Colonic mucosa (tissue), 4 donors: ENCODE measurements at regions not wholly inside any gene's neighbourhood (a gene's known extent, or its start where the extent isn't known, plus 50 kb on each side); places are given as distances from the start of the nearest gene placed in this dataset.

Experiments used
- DNase-seq: peaks from one replicate; pipeline ENCODE4 v3.0.0-alpha.2; 2020
- H3K27ac ChIP-seq: fragments of 200-600 bp; one replicate; pipeline ENCODE4 v1.8.0; 2021
- H3K27me3 ChIP-seq: fragments of 200-600 bp; one replicate; pipeline ENCODE4 v1.8.0; 2021
- H3K36me3 ChIP-seq: fragments of 200-600 bp; one replicate; pipeline ENCODE4 v1.8.0; 2021
- H3K4me1 ChIP-seq: fragments of 200-600 bp; one replicate; pipeline ENCODE4 v1.8.0; 2021; ENCODE audit warnings: mild to moderate bottlenecking
- H3K4me3 ChIP-seq: fragments of 200-600 bp; one replicate; pipeline ENCODE4 v1.8.0; 2021
- H3K9ac ChIP-seq, 2 donors: one replicate each; pipeline ENCODE4 v1.7.0; 2013; ENCODE audit warnings: control low read depth in 2 of 2, low read depth in 2 of 2, low read length in 2 of 2
- H3K9me3 ChIP-seq: fragments of 200-600 bp; one replicate; pipeline ENCODE4 v1.8.0; 2021
- CTCF ChIP-seq: fragments of 200-600 bp; IDR thresholded peaks from one replicate; pipeline ENCODE4 v1.8.0; 2022; ENCODE audit warnings: antibody characterized with exemption, mild to moderate bottlenecking
- intact Hi-C: fragments of 100-400 bp; cut with DNase I; formaldehyde crosslinking; loops from one replicate; pipeline ENCODE4 v1.14.1; 2022
- donor health status: healthy.
- donor health status: DM: no; HTN: no; CAD: no.
- donor health status: DM: no; HTN: no; CAD: no.

GRCh38 chr7:106381252-106381651 is 96.5 kb upstream of the NAMPT start:
- no peak overlapping the region for H3K27ac ChIP-seq
- H3K27me3 ChIP-seq, result no peaks in the 10 kb centered on the region
- TF ChIP-seq CTCF, result no peak
- H3K36me3 ChIP-seq, result no peaks in the 10 kb centered on the region
- intact Hi-C loops, result no loop called here
- DNase-seq, result no peak
- H3K4me1 ChIP-seq, result no peaks in the 10 kb centered on the region
- no peak overlapping the region for H3K9ac ChIP-seq
- H3K9me3 ChIP-seq, result no peaks in the 10 kb centered on the region
- H3K4me3 ChIP-seq, result no peak overlapping the region

GRCh38 chr7:106377847-106378361 is 93.1 kb upstream of the NAMPT start:
- Histone ChIP-seq H3K4me3 (no peak overlapping the region), H3K27ac (no peak overlapping the region), H3K36me3 (no peaks in the 10 kb centered on the region), H3K9me3 (no peaks in the 10 kb centered on the region), H3K4me1 (no peaks in the 10 kb centered on the region), H3K9ac (no peak overlapping the region), H3K27me3 (no peaks in the 10 kb centered on the region)
- intact Hi-C loops, result no loop called here
- TF ChIP-seq CTCF, result no peak
- no peak for DNase-seq

- Histone ChIP-seq H3K36me3 (no peaks in the 10 kb centered on the region), H3K27me3 (no peaks in the 10 kb centered on the region), H3K9me3 (no peaks in the 10 kb centered on the region), H3K4me3 (no peak overlapping the region), H3K27ac (no peak overlapping the region), H3K9ac (no peak overlapping the region), H3K4me1 (no peaks in the 10 kb centered on the region)
- DNase-seq, result no peak
- TF ChIP-seq CTCF, result no peak
- intact Hi-C loops, result no loop called here
These were observed 91.4 kb upstream of the NAMPT start for GRCh38 chr7:106376026-106376799.

- intact Hi-C loops, result no loop called here
These were observed 90.7 kb upstream of the NAMPT start for GRCh38 chr7:106375499-106375898.

GRCh38 chr7:106374437-106374836 is 89.7 kb upstream of the NAMPT start:
- no peak overlapping the region for H3K27ac ChIP-seq
- no peak for DNase-seq
- H3K4me3 ChIP-seq, result no peak overlapping the region
- intact Hi-C loops, result no loop called here
- no peaks in the 10 kb centered on the region for H3K4me1 ChIP-seq
- no peak overlapping the region for H3K9ac ChIP-seq
- no peaks in the 10 kb centered on the region for H3K36me3 ChIP-seq
- TF ChIP-seq CTCF, result no peak
- H3K27me3 ChIP-seq, result no peaks in the 10 kb centered on the region
- H3K9me3 ChIP-seq, result no peaks in the 10 kb centered on the region

More at GRCh38 chr7:106375499-106375898, 90.7 kb upstream of the NAMPT start:
- H3K36me3 ChIP-seq, result no peaks in the 10 kb centered on the region
- no peak for TF ChIP-seq CTCF
- no peaks in the 10 kb centered on the region for H3K4me1 ChIP-seq
- no peak overlapping the region for H3K27ac ChIP-seq
- no peak overlapping the region for H3K9ac ChIP-seq
- DNase-seq, result no peak
- no peak overlapping the region for H3K4me3 ChIP-seq
- H3K27me3 ChIP-seq, result no peaks in the 10 kb centered on the region
- no peaks in the 10 kb centered on the region for H3K9me3 ChIP-seq
